GM19023 (cell line): ENCODE measurements at regions not wholly inside any gene's neighbourhood (a gene's known extent, or its start where the extent isn't known, plus 50 kb on each side); places are given as distances from the start of the nearest gene placed in this dataset.

Source experiments
- ATAC-seq: cut with Tn5 transposase; IDR thresholded peaks from one replicate; pipeline ENCODE4 v1.9.1; 2021; ENCODE audit warnings: mild to moderate bottlenecking, moderate library complexity; ENCODE audit not compliant: unreplicated experiment

GRCh38 chr18:22613058-22613690 is 195.5 kb upstream of the CTAGE1 start:
- ATAC-seq, result no peak

- ATAC-seq, result no peak
Measured at GRCh38 chr18:22613788-22614187, 196.1 kb upstream of the CTAGE1 start.

- no peak for ATAC-seq
Measured at GRCh38 chr18:22623513-22623912, 205.8 kb upstream of the CTAGE1 start.

GRCh38 chr18:22624176-22624575 is 206.5 kb upstream of the CTAGE1 start:
- no peak for ATAC-seq

- ATAC-seq, result no peak
Measured at GRCh38 chr18:22625406-22625805, 207.7 kb upstream of the CTAGE1 start.

- ATAC-seq, result no peak
Measured at GRCh38 chr18:22626771-22627170, 209.1 kb upstream of the CTAGE1 start.

- no peak for ATAC-seq
Measured at GRCh38 chr18:22627506-22627905, 209.8 kb upstream of the CTAGE1 start.

- ATAC-seq, result no peak
Measured at GRCh38 chr18:22628795-22629510, 211.2 kb upstream of the CTAGE1 start.

GRCh38 chr18:22630980-22631379 is 213.3 kb upstream of the CTAGE1 start:
- no peak for ATAC-seq

- ATAC-seq, result no peak
Measured at GRCh38 chr18:22632191-22632590, 214.5 kb upstream of the CTAGE1 start.

- no peak for ATAC-seq
Measured at GRCh38 chr18:22634464-22634863, 216.7 kb upstream of the CTAGE1 start.

GRCh38 chr18:22637787-22638186 is 220.1 kb upstream of the CTAGE1 start:
- no peak for ATAC-seq

- no peak for ATAC-seq
Measured at GRCh38 chr18:22639026-22639463, 221.3 kb upstream of the CTAGE1 start.

- no peak for ATAC-seq
Measured at GRCh38 chr18:22639561-22639960, 221.8 kb upstream of the CTAGE1 start.

- ATAC-seq, result no peak
Measured at GRCh38 chr18:22640281-22640842, 222.6 kb upstream of the CTAGE1 start.

GRCh38 chr18:22641958-22642357 is 224.2 kb upstream of the CTAGE1 start:
- ATAC-seq, result no peak

GRCh38 chr18:22643731-22644130 is 226.0 kb upstream of the CTAGE1 start:
- ATAC-seq, result no peak

- no peak for ATAC-seq
Measured at GRCh38 chr18:22650247-22650646, 232.5 kb upstream of the CTAGE1 start.

- ATAC-seq, result no peak
Measured at GRCh38 chr18:22657619-22658018, 239.9 kb upstream of the CTAGE1 start.

GRCh38 chr18:22658318-22658717 is 240.6 kb upstream of the CTAGE1 start:
- no peak for ATAC-seq

- no peak for ATAC-seq
Measured at GRCh38 chr18:22663378-22663777, 245.7 kb upstream of the CTAGE1 start.

- no peak for ATAC-seq
Measured at GRCh38 chr18:22666411-22666940, 248.8 kb upstream of the CTAGE1 start.
